ENCODE measurements at regions not wholly inside any gene's neighbourhood (a gene's known extent, or its start where the extent isn't known, plus 50 kb on each side); places are given as distances from the start of the nearest gene placed in this dataset.

- intact Hi-C loops (cut with micrococcal nuclease): no loop called here
- ChIA-PET CTCF (no interaction called here), POLR2A (no interaction called here), RAD21 (ENCODE audit: low non-redundant PET in 1 of 2, low total read pairs in 2 of 2, uncharacterized antibody in 2 of 2, unreplicated experiment in 2 of 2) (no interaction called here)
- DNase-seq (ENCODE audit: low read depth, low spot score) (no peak), ATAC-seq (no peak)
- Histone ChIP-seq H3K4me1 (ENCODE audit: control insufficient read depth in 1 of 2, insufficient read depth in 2 of 2, low read length in 2 of 2) (no peaks in the 10 kb centered on the region), H3K4me2 (ENCODE audit: low read length) (no peak overlapping the region), H3K79me2 (ENCODE audit: insufficient read depth, low read length) (no peaks in the 10 kb centered on the region), H3K27me3 (ENCODE audit: insufficient read depth, low read length) (no peaks in the 10 kb centered on the region), H4K20me1 (ENCODE audit: insufficient read depth) (no peaks in the 10 kb centered on the region), H3K9ac (ENCODE audit: low read length) (no peak overlapping the region), H2AFZ (ENCODE audit: low read depth, low read length, poor library complexity, severe bottlenecking) (no peak overlapping the region), H3K4me3 (replicated peaks in 1 of 2; ENCODE audit: low read depth in 1 of 2, low read length in 2 of 2) (no peak overlapping the region), H3K27ac (ENCODE audit: low read depth, low read length) (no peak overlapping the region), H3K9me2 (ENCODE audit: insufficient read depth) (no peaks in the 10 kb centered on the region), H3K9me3 (ENCODE audit: control insufficient read depth in 1 of 2, insufficient read depth in 1 of 2, low read depth in 1 of 2, low read length in 2 of 2) (peaks cover 6 to 12% of the 10 kb centered on the region in 2 experiments; a peak in 2 of 4 replicates), H3K36me3 (ENCODE audit: control insufficient read depth in 1 of 2, insufficient read depth in 2 of 2, low read length in 2 of 2) (no peaks in the 10 kb centered on the region)
- TF ChIP-seq EZH2phosphoT487 (IDR thresholded peaks at IDR 0.05; ENCODE audit: borderline replicate concordance) (no peak), TCF7L2 (IDR thresholded peaks at IDR 0.05; ENCODE audit: borderline replicate concordance, extremely low read depth, insufficient read depth, insufficient read length) (no peak), ELF1 (IDR thresholded peaks at IDR 0.05; ENCODE audit: borderline replicate concordance, low read depth) (no peak), POLR2A (IDR thresholded peaks at IDR 0.05; ENCODE audit: borderline replicate concordance, extremely low read depth, insufficient read depth, insufficient read length) (no peak), EGR1 (IDR thresholded peaks at IDR 0.05; ENCODE audit: low read depth) (no peak), ZNF274 (IDR thresholded peaks at IDR 0.05; ENCODE audit: low read depth, low read length) (no peak), RAD21 (IDR thresholded peaks at IDR 0.05; ENCODE audit: low read depth) (no peak), SRF (IDR thresholded peaks at IDR 0.05; ENCODE audit: low read depth) (no peak), POLR2AphosphoS5 (IDR thresholded peaks at IDR 0.05; ENCODE audit: low read depth, low read length) (no peak), ZFX (IDR thresholded peaks at IDR 0.05) (no peak), YY1 (IDR thresholded peaks at IDR 0.05; ENCODE audit: extremely low read depth, insufficient replicate concordance, low read depth, low read length) (no peak), SIN3A (IDR thresholded peaks at IDR 0.05; ENCODE audit: low read depth) (no peak)
- TF ChIP-seq, protein P1, sequence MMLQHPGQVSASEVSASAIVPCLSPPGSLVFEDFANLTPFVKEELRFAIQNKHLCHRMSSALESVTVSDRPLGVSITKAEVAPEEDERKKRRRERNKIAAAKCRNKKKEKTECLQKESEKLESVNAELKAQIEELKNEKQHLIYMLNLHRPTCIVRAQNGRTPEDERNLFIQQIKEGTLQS (IDR thresholded peaks at IDR 0.05): no peak
- no TSS peak for BruUV-seq (replicated peaks)
Measured at GRCh38 chr2:22175003-22175402, 1051.2 kb downstream of the TDRD15 start.

DNA sequence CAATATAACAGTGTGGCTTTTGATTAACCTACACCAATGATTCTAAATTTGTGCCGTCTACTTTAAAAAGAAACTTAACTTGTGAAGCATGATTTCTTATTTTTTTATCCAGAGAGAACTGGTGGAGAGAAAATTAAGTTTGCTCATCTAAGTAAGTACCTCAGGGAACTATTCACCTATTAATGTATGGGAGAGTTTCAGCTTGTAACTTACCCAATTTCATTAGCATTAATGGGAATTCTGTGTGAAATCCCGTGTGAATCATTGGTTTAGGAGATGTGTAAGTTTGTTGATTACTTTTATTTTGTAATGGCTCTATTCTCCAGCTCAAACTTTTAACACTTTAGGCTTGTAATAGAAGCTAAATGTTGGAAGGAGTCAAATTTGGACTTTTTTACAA is 1061.5 kb downstream of the TDRD15 start:
- intact Hi-C loops (cut with micrococcal nuclease): no loop called here
- RAD21 ChIA-PET (ENCODE audit: low non-redundant PET in 1 of 2, low total read pairs in 2 of 2, uncharacterized antibody in 2 of 2, unreplicated experiment in 2 of 2): no interaction called here
- TF ChIP-seq EGR1 (IDR thresholded peaks at IDR 0.05; ENCODE audit: low read depth): no peak
- no peak for TF ChIP-seq REST (IDR thresholded peaks at IDR 0.05; ENCODE audit: low read depth)
- TF ChIP-seq POLR2A (IDR thresholded peaks at IDR 0.05; ENCODE audit: borderline replicate concordance, extremely low read depth, insufficient read depth, insufficient read length): no peak
- no peak for TF ChIP-seq CBX3 (IDR thresholded peaks at IDR 0.05; ENCODE audit: low read depth)
- TF ChIP-seq, protein P2, sequence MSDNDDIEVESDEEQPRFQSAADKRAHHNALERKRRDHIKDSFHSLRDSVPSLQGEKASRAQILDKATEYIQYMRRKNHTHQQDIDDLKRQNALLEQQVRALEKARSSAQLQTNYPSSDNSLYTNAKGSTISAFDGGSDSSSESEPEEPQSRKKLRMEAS (IDR thresholded peaks at IDR 0.05): no peak
- TF ChIP-seq SIN3A (IDR thresholded peaks at IDR 0.05; ENCODE audit: low read depth): no peak

More for the DNA sequence above, 1061.5 kb downstream of the TDRD15 start:
- no peak overlapping the region for H2AFZ ChIP-seq (ENCODE audit: low read depth, low read length, poor library complexity, severe bottlenecking)
- no peak overlapping the region for H3K9ac ChIP-seq (ENCODE audit: low read length)
- H4K20me1 ChIP-seq (ENCODE audit: insufficient read depth): no peaks in the 10 kb centered on the region
- no peak overlapping the region for H3K4me2 ChIP-seq (ENCODE audit: low read length)
- ATAC-seq (no peak), DNase-seq (ENCODE audit: low read depth, low spot score) (no peak)
- H3K4me1 ChIP-seq (ENCODE audit: control insufficient read depth in 1 of 2, insufficient read depth in 2 of 2, low read length in 2 of 2): no peaks in the 10 kb centered on the region
- no peak overlapping the region for H3K27ac ChIP-seq (ENCODE audit: low read depth, low read length)
- ChIA-PET CTCF (no interaction called here), POLR2A (no interaction called here)
- BruUV-seq (replicated peaks): no TSS peak
- no peaks in the 10 kb centered on the region for H3K27me3 ChIP-seq (ENCODE audit: insufficient read depth, low read length)
- no peaks in the 10 kb centered on the region for H3K36me3 ChIP-seq (ENCODE audit: control insufficient read depth in 1 of 2, insufficient read depth in 2 of 2, low read length in 2 of 2)
- no peak overlapping the region for H3K4me3 ChIP-seq (replicated peaks in 1 of 2; ENCODE audit: low read depth in 1 of 2, low read length in 2 of 2)
- H3K79me2 ChIP-seq (ENCODE audit: insufficient read depth, low read length): no peaks in the 10 kb centered on the region
- H3K9me3 ChIP-seq (ENCODE audit: control insufficient read depth in 1 of 2, insufficient read depth in 1 of 2, low read depth in 1 of 2, low read length in 2 of 2): peaks cover 0 to 20% of the 10 kb centered on the region in 2 experiments; a peak in 1 of 4 replicates
- H3K9me2 ChIP-seq (ENCODE audit: insufficient read depth): no peaks in the 10 kb centered on the region
